MM.1S (cell line): ENCODE measurements at regions not wholly inside any gene's neighbourhood (a gene's known extent, or its start where the extent isn't known, plus 50 kb on each side); places are given as distances from the start of the nearest gene placed in this dataset.

Experiments
- EZH2 ChIP-seq: fragments of 300-600 bp; sonication (generic); optimal IDR thresholded peaks from 2 replicates; pipeline ENCODE3; 2017; ENCODE audit warnings: low read depth, mild to moderate bottlenecking, antibody characterized with exemption, low read length, mixed read lengths
- EZH2phosphoT487 ChIP-seq: fragments of 300-600 bp; sonication (generic); IDR thresholded peaks from 2 replicates; pipeline ENCODE4 v1.6.1; 2018; ENCODE audit warnings: antibody characterized with exemption, low read length
- TF ChIP-seq, protein P1 (sequence below): fragments of 300-600 bp; sonication (generic); IDR thresholded peaks from 2 replicates; pipeline ENCODE4 v1.5.1; 2016; ENCODE audit warnings: antibody characterized with exemption, low read length, mixed read lengths

- TF ChIP-seq, protein P1, sequence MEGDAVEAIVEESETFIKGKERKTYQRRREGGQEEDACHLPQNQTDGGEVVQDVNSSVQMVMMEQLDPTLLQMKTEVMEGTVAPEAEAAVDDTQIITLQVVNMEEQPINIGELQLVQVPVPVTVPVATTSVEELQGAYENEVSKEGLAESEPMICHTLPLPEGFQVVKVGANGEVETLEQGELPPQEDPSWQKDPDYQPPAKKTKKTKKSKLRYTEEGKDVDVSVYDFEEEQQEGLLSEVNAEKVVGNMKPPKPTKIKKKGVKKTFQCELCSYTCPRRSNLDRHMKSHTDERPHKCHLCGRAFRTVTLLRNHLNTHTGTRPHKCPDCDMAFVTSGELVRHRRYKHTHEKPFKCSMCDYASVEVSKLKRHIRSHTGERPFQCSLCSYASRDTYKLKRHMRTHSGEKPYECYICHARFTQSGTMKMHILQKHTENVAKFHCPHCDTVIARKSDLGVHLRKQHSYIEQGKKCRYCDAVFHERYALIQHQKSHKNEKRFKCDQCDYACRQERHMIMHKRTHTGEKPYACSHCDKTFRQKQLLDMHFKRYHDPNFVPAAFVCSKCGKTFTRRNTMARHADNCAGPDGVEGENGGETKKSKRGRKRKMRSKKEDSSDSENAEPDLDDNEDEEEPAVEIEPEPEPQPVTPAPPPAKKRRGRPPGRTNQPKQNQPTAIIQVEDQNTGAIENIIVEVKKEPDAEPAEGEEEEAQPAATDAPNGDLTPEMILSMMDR = no peak
- TF ChIP-seq EZH2 (no peak), EZH2phosphoT487 (no peak)
Observed at GRCh38 chr5:152547202-152547601, 142.1 kb upstream of the NMUR2 start.
